ENCODE measurements at regions not wholly inside any gene's neighbourhood (a gene's known extent, or its start where the extent isn't known, plus 50 kb on each side); places are given as distances from the start of the nearest gene placed in this dataset.
"Not testable (repeated sequence)": the region's sequence is repeated elsewhere in the genome, so short reads cannot be mapped to it uniquely, and the experiment has no call there.

DNA sequence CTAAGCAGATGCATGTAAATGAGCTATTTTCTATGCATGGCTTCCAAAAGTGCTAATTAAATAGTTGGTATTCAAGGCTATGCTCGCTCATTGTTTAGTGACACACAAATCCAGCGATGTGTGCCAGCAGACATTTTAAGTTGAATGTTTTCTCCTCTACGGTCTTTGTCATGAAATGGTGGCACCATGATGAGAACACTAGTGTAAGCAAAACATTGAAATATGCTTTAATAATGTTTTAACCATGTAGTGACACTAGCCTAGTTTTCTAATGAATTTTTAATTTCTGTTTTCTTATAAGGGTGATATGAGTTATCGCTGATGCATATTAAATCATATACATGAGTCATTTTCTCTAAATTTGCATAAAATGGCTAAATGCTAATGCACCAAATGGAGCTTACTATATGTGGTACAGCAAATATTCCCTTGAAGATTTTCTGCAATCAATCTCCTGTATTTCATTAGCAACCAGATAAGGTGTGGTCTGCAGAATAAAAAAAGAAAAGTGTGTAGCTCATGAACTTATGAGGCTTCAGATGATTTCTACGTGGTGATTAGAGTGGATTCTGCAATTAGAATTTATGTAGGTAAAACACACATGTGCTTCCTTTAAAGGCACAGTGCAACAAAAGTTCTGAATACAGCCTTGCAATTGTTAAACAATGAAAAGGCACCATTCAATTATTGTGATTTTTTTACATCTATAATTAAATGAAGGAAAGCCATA is 226.6 kb downstream of the MEF2C start:
- DNase-seq (ENCODE audit: low read depth), result no peak
- H3K4me3 ChIP-seq (ENCODE audit: low read depth, low read length), result no peak overlapping the region
- TF ChIP-seq, protein P1, sequence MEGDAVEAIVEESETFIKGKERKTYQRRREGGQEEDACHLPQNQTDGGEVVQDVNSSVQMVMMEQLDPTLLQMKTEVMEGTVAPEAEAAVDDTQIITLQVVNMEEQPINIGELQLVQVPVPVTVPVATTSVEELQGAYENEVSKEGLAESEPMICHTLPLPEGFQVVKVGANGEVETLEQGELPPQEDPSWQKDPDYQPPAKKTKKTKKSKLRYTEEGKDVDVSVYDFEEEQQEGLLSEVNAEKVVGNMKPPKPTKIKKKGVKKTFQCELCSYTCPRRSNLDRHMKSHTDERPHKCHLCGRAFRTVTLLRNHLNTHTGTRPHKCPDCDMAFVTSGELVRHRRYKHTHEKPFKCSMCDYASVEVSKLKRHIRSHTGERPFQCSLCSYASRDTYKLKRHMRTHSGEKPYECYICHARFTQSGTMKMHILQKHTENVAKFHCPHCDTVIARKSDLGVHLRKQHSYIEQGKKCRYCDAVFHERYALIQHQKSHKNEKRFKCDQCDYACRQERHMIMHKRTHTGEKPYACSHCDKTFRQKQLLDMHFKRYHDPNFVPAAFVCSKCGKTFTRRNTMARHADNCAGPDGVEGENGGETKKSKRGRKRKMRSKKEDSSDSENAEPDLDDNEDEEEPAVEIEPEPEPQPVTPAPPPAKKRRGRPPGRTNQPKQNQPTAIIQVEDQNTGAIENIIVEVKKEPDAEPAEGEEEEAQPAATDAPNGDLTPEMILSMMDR (IDR thresholded peaks at IDR 0.05; ENCODE audit: insufficient read depth, low read depth, low read length, missing control alignments), result no peak

DNA sequence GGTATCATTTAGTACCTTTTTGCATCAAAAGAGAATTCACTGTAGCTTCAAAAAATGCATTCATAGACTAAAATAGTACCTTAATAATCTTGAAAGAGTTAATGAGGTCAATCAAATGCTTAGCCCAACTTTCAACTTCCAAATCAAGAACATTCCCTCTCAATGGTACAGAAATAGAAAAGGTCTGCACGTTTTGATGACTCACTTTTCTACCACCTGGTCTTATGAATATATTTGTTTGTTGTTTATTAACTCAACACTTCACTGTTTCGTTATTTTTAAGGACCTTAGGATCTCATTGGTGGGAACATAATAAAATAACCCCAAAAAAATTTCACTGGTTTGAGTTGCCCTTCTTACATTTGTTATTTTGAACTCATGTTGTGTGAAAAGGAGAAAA is 229.5 kb downstream of the MEF2C start:
- TF ChIP-seq, protein P1 (IDR thresholded peaks at IDR 0.05; ENCODE audit: insufficient read depth, low read depth, low read length, missing control alignments), result no peak
- H3K4me3 ChIP-seq (ENCODE audit: low read depth, low read length), result no peak overlapping the region
- DNase-seq (ENCODE audit: low read depth), result no peak

DNA sequence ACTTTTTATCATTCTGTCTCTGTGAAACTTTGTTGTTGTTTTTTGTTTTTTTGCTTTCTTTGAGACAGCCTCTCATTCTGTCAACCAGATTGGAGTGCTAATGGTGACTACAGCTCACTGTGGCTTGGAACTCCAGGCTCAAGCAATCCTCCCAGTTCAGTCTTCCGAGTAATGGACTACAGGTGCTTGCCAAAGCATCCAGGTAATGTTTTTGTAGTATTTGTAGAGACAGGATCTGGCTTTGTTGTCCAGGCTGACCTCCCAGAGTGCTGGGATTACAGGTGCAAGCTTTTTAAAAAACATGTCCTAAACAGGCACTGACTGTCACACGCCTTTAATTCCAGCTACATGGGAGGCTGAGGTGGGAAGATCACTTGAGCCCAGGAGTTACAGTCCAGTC is 235.1 kb downstream of the MEF2C start:
- TF ChIP-seq, protein P1 (IDR thresholded peaks at IDR 0.05; ENCODE audit: insufficient read depth, low read depth, low read length, missing control alignments), result no peak
- no peak for DNase-seq (ENCODE audit: low read depth)
- H3K4me3 ChIP-seq (ENCODE audit: low read depth, low read length), result no peak overlapping the region

DNA sequence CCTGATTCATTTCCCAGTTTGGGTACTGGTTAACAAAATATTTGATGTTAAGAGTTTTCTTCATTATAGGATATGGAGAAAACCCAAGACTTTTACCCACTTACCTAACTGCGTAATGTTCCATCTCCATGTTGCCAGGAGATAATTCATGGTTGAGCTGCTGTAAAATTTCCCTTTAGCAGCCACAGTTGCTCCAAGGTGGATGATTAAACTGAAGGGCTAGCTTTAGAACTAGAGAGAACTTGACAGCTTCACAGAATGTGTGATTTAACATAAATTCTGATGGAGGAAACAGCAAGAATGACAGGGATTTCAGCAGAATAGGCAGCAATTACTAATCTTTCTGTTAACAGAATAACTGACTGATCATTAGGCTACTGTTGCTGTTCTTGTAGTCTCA is 236.1 kb downstream of the MEF2C start:
- H3K4me3 ChIP-seq (ENCODE audit: low read depth, low read length), result no peak overlapping the region
- no peak for DNase-seq (ENCODE audit: low read depth)
- TF ChIP-seq, protein P1 (IDR thresholded peaks at IDR 0.05; ENCODE audit: insufficient read depth, low read depth, low read length, missing control alignments), result no peak

- TF ChIP-seq, protein P1 (IDR thresholded peaks at IDR 0.05; ENCODE audit: insufficient read depth, low read depth, low read length, missing control alignments), result no peak
- no peak for DNase-seq (ENCODE audit: low read depth)
- no peak overlapping the region for H3K4me3 ChIP-seq (ENCODE audit: low read depth, low read length)
Observed at GRCh38 chr5:88644676-88645075, 238.3 kb downstream of the MEF2C start.

DNA sequence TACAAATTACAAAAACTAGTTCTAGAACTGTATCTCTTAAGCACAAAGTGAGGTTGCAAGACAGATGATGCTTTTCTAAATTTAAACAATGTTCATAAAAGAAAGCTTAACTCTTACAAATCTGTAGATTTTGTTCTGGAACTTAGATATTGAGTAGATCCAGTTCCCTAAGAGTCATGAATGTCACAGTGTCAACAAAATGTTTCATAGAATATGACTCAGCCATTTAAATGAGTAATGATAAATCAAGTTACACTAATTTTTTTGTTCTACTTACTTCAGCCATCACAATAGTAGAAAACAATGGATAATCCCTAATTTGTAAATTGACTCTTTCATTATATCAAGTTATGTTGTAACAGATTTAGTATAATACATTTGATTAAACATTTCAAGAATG is 239.7 kb downstream of the MEF2C start:
- DNase-seq (ENCODE audit: low read depth), result no peak
- TF ChIP-seq, protein P1 (IDR thresholded peaks at IDR 0.05; ENCODE audit: insufficient read depth, low read depth, low read length, missing control alignments), result no peak
- H3K4me3 ChIP-seq (ENCODE audit: low read depth, low read length), result no peak overlapping the region

DNA sequence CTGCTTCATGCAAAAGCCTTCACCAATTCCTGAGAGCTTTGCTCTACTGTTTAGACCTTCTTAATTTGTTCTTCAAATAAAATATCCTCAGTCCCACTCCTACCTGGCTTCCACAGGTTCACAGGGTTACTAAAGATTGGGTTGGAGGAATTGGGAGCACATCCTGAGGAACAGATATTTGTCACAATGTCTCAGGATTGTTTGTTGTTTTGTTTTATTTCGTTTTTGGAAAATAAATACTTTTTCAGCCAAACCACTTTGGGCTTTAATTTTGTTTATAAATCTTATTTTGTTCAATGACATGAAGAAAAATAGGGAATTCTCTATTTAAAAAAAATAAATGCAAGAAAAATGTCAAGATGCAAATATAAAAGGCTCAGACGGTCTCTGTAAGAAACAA is 249.0 kb downstream of the MEF2C start:
- DNase-seq (ENCODE audit: low read depth), result no peak
- H3K4me3 ChIP-seq (ENCODE audit: low read depth, low read length), result no peak overlapping the region
- TF ChIP-seq, protein P1 (IDR thresholded peaks at IDR 0.05; ENCODE audit: insufficient read depth, low read depth, low read length, missing control alignments), result no peak

DNA sequence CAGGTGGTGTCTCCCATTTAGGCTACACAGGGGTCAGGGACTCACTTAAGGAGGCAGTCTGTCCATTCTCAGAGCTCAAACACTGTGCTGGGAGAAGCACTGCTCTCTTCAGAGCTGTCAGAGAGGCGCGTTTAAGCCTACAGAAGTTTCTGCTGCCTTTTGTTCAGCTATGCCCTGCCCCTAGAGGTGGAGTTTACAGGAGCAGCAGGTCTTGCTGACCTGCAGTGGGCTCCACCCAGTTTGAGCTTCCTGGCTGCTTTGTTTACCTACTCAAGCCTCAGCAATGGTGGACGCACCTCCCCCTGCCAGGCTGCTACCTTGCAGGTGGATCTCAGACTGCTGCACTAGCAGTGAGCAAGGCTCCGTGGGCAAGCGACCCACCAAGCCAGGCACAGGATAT is 260.1 kb downstream of the MEF2C start:
- DNase-seq (ENCODE audit: low read depth); H3K4me3 ChIP-seq (ENCODE audit: low read depth, low read length): not testable (repeated sequence)

DNA sequence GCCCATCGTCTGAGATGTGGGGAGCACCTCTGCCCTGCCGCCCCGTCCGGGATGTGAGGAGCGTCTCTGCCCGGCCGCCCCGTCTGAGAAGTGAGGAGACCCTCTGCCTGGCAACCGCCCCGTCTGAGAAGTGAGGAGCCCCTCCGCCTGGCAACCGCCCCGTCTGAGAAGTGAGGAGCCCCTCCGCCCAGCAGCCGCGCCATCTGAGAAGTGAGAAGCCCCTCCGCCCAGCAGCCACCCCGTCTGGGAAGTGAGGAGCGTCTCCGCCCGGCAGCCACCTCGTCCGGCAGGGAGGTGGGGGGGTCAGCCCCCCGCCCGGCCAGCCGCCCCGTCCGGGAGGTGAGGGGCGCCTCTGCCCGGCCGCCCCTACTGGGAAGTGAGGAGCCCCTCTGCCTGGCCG is 267.2 kb downstream of the MEF2C start:
- H3K4me3 ChIP-seq (ENCODE audit: low read depth, low read length); DNase-seq (ENCODE audit: low read depth): not testable (repeated sequence)

Measured in GM12865 (cell line).